A673 (cell line): ENCODE measurements at regions not wholly inside any gene's neighbourhood (a gene's known extent, or its start where the extent isn't known, plus 50 kb on each side); places are given as distances from the start of the nearest gene placed in this dataset.

Experiments used
- BruUV-seq: library from RNA; stranded (reverse); fragments of 400-500 nt; replicated peaks from 2 replicates; lab custom pipeline; 2021; lab: Mats Ljungman, UMichigan
- CTCF ChIA-PET: fragments of 300-600 bp; sonication (Branson Sonifier 250); formaldehyde crosslinking; loops from one replicate; lab custom pipeline; 2022; ENCODE audit warnings: antibody characterized with exemption; lab: Charles Lee
- POLR2A ChIA-PET: fragments of 300-600 bp; sonication (Branson Sonifier 250); formaldehyde crosslinking; loops from one replicate; lab custom pipeline; 2022; ENCODE audit warnings: antibody characterized with exemption; ENCODE audit not compliant: low non-redundant PET; lab: Charles Lee
- DNase-seq: peaks from one replicate; pipeline ENCODE4 v3.0.0-alpha.2; 2015; ENCODE audit warnings: low spot score
- H3K27ac ChIP-seq: fragments of 200-600 bp; sonication (generic); 2 replicates; pipeline ENCODE4 v1.5.1; 2016; ENCODE audit warnings: mixed run types, low read depth, mild to moderate bottlenecking, mixed read lengths, antibody characterized with exemption, low read length; ENCODE audit not compliant: poor library complexity, severe bottlenecking
- H3K27me3 ChIP-seq: fragments of 200-600 bp; sonication (generic); replicated peaks from 2 replicates; pipeline ENCODE4 v1.6.1; 2017; ENCODE audit warnings: mixed run types, low read depth, mild to moderate bottlenecking, mixed read lengths, antibody characterized with exemption, low read length; ENCODE audit not compliant: insufficient read depth, poor library complexity
- H3K36me3 ChIP-seq: fragments of 200-600 bp; sonication (generic); 2 replicates; pipeline ENCODE4 v1.6.1; 2016; ENCODE audit warnings: mixed run types, mild to moderate bottlenecking, mixed read lengths, antibody characterized with exemption, low read length; ENCODE audit not compliant: insufficient read depth, poor library complexity, severe bottlenecking
- H3K4me1 ChIP-seq: fragments of 200-600 bp; sonication (generic); 2 replicates; pipeline ENCODE4 v1.6.1; 2017; ENCODE audit warnings: mixed run types, mild to moderate bottlenecking, mixed read lengths, antibody characterized with exemption, low read length; ENCODE audit not compliant: insufficient read depth, poor library complexity, severe bottlenecking
- H3K4me3 ChIP-seq: fragments of 200-600 bp; sonication (generic); 2 replicates; pipeline ENCODE4 v1.5.1; 2016; ENCODE audit warnings: low read depth, mixed run types, mild to moderate bottlenecking, mixed read lengths, low read length; ENCODE audit not compliant: poor library complexity, severe bottlenecking
- H3K9me3 ChIP-seq: fragments of 200-600 bp; sonication (generic); 2 replicates; pipeline ENCODE4 v1.6.1; 2016; ENCODE audit warnings: mixed run types, low read depth, mild to moderate bottlenecking, mixed read lengths, antibody characterized with exemption, low read length; ENCODE audit not compliant: poor library complexity, severe bottlenecking
- CTCF ChIP-seq: fragments of 300-800, 200-600 bp; sonication (generic); conservative IDR thresholded peaks from 2 replicates; pipeline ENCODE4 v1.5.1; 2017; ENCODE audit warnings: low read depth, mild to moderate bottlenecking, antibody characterized with exemption, low read length, moderate library complexity, mixed read lengths
- EZH2 ChIP-seq: fragments of 200-600 bp; sonication (generic); IDR thresholded peaks from 2 replicates; pipeline ENCODE4 v1.6.1; 2017; ENCODE audit warnings: borderline replicate concordance, low read depth, mild to moderate bottlenecking, mixed read lengths, antibody characterized with exemption, low read length; ENCODE audit not compliant: poor library complexity, severe bottlenecking
- intact Hi-C: fragments of 100-400 bp; cut with micrococcal nuclease; formaldehyde crosslinking; loops from one replicate; pipeline ENCODE4 v1.10.0; 2022; ENCODE audit not compliant: unreplicated experiment

DNA sequence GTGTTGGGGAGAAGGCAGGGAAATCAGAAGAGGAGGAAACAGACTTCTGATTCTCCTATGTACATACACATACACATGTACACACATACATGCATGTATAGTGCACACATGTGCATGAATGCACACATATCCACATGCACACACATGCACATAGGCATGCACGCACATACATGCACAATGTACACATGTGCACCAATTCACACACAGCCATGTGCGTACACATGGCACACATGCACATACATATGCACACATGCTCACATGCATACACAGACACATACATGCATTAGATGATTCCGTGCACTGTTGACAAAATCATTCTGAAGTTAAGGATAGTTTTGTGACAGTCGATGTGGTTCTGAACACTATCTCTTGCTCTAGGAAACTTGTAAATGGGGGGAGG is 214.0 kb upstream of the CDH13 start:
- no peak overlapping the region for H3K4me3 ChIP-seq
- no peaks in the 10 kb centered on the region for H3K4me1 ChIP-seq
- TF ChIP-seq EZH2 (no peak), CTCF (no peak)
- H3K27ac ChIP-seq = no peak overlapping the region
- no peaks in the 10 kb centered on the region for H3K9me3 ChIP-seq
- peaks cover 30% of the 10 kb centered on the region for H3K27me3 ChIP-seq
- POLR2A ChIA-PET = no interaction called here
- CTCF ChIA-PET = no interaction called here
- intact Hi-C loops = no loop called here
- DNase-seq = no peak
- no TSS peak for BruUV-seq
- H3K36me3 ChIP-seq = no peaks in the 10 kb centered on the region

DNA sequence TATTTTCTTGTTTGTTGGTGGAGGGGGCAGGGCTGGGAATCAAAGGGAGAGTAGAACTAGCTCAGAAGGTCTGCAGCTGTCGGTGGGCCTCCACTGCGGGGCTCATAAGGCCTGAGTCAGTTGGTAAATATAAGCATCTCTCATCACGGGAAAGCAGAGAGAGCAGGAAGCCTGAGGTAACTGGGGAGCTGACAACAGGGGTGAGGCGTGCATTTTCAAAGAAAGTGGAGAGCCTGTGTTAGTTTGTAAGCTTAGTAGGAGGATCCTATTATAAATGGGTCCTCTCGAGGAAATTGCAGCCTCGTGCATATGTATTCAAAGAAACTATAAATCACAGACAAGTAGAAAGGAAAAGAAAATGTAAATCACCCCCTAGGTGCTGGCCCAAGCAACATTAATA is 221.0 kb upstream of the CDH13 start:
- TF ChIP-seq CTCF (no peak), EZH2 (no peak)
- no TSS peak for BruUV-seq
- Histone ChIP-seq H3K4me3 (no peak overlapping the region), H3K4me1 (no peaks in the 10 kb centered on the region), H3K36me3 (no peaks in the 10 kb centered on the region), H3K27ac (no peak overlapping the region), H3K9me3 (no peaks in the 10 kb centered on the region), H3K27me3 (peaks cover 27% of the 10 kb centered on the region)
- intact Hi-C loops = no loop called here
- ChIA-PET POLR2A (no interaction called here), CTCF (no interaction called here)
- no peak for DNase-seq

DNA sequence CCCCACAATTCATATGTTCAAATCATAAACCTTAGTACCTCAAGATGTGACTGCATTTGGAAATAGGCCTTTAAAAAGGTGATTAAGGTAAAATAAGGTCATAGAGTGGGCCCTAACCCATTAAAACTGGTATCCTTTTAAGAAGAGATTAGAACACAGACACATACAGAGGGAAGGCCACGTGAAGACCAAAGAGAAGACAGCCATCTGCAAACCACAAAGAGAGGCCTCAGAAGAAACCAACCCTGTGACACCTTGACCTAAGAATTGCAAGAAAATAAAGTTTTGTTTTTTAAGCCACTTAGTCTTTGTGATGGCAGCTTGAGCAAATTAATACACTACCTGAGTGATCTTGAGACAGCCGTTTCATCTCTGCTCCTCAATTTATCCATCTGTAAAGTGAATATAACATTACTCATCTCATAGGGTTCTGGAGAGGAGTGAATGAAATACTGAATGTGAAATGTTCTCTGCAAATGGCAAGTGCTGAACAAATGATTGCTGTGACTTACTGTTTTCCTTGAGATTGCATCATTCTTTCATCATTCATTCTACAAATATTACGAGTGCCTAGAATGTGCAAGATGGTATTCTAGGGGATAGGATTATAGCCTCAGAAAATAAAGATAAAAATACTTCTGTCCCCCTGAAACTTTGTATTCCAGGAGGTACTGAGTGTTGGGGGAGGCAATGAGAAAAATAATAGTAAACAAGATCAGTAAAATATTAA is 222.0 kb upstream of the CDH13 start:
- H3K36me3 ChIP-seq = no peaks in the 10 kb centered on the region
- no peak overlapping the region for H3K4me3 ChIP-seq
- no peaks in the 10 kb centered on the region for H3K4me1 ChIP-seq
- no peaks in the 10 kb centered on the region for H3K9me3 ChIP-seq
- TF ChIP-seq CTCF = no peak
- no peak for TF ChIP-seq EZH2
- DNase-seq = no peak
- H3K27ac ChIP-seq = no peak overlapping the region
- peaks cover 21% of the 10 kb centered on the region for H3K27me3 ChIP-seq
- ChIA-PET POLR2A (no interaction called here), CTCF (no interaction called here)
- no TSS peak for BruUV-seq
- intact Hi-C loops = no loop called here
